D341Med (cell line): ENCODE measurements at regions not wholly inside any gene's neighbourhood (a gene's known extent, or its start where the extent isn't known, plus 50 kb on each side); places are given as distances from the start of the nearest gene placed in this dataset.
"Not testable (repeated sequence)": the region's sequence is repeated elsewhere in the genome, so short reads cannot be mapped to it uniquely, and the experiment has no call there.

Source experiments
- DNase-seq: peaks from one replicate; pipeline ENCODE4 v3.0.0; 2012; ENCODE audit warnings: low spot score

DNA sequence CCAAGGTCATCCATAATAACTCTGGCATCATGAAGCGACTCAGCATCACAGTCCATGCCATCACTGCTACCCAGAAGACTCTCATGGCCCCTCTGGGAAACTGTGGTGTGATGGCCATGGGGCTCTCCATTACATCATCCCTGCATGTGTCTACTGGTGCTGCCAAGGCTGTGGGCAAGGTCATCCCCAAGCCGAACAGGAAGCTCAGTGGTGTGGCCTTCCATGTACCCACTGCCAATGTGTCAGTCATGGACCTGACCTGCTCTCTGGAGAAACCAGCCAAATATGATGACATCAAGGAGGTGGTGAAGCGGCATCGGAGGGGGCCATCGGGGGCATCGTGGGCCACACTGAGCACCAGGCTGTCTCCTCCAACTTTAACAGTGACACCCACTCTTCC lies 65.1 kb upstream of the ARHGAP29 start:
- no peak for DNase-seq

DNA sequence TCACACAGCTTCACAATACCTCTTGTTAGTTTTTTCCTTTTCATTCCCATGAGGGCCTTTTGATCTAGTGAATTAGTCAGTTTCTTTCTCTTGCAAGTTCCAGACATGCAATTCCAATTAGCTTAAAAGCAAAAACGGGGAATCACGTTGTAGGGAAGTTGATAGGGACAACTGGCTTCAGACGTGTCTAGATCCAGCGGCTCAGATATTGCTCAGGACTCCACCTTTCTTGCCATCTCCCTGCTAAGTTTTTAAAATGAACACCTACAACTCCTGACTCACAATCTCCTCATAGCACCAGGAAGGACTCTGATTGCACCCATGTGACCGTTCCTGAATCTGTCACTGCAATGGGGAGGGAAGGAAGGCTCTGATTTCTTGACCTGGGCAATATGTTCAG lies 63.8 kb upstream of the ARHGAP29 start:
- no peak for DNase-seq

DNA sequence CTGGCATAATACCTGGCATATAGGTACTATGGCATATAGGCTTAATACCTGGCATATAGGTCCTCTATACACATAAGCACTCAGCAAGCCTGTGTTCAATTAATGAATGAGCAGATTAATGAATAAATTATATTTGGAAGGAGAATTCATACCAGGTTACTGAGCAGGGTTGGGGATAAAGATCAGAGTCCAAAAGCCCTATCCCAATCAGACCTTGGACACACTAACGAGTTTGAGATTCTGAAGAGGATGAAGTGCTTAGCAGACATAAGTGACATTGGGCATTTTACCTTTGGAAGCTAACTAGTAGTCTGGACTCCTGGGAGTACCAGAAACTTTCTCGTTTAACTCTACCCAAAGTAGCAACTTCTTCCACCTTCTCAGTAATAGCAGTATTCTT lies 63.3 kb upstream of the ARHGAP29 start:
- DNase-seq, result no peak

DNA sequence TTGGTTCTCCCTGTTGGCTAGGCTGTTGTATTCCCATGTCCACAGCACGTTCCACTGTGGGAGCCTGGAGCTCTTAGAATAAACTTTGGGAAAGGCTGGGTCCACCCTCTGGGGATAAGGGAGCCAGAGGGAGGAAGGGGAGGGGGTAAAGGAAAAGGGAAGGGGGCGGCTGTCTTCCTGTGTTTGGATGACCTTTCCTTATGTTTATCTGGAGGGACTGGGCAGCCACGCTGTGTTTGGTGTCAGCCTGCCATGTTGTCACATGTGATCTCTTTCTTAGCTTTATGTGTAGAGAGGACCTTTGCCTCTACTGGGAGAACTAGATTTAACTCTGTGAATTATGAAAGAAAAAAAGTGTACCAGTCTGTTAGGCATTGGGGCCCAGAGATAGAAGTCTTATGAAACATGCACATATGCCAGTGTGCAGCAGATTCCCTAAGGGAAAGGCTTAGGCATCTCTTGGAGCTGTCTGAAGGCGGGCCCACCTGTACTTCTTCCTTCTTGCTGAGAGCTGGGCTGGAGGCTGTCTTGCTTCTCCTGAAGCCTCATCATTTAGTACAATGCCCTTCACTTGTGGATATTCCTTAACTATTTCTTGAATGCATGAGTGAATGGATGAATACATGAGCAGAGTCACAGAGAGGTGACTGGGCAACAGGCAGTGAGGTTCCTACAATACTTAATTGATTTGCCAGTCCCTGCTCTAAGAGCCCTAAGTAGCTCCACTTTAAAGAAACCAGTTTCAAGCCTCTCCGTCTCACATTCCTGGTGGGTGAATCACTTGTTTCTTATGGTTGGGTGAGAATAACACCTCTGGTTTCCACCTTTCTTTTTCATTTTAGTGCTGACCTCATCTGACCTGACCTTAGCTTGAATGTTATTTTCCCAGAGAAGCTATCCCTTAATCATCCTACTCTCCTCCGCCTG lies 62.5 kb upstream of the ARHGAP29 start:
- no peak for DNase-seq

DNA sequence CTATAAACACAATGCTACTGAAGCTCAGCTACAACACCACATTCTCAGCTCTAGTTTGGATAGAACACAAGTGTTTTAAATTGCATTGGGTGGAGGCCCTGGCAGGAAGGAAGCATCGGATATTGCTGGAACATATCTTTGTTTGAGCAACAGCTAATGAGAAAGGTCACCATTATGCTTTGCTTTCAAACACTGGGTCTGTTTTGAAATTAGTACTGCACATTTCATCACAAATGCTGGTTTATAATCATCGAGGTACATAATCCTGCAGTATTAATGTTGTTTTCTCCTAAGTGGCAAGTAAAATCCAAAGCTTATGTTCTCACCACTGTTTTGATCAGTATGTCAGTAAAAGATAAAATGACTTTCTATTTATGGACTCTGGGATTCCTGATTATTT lies 61.5 kb upstream of the ARHGAP29 start:
- no peak for DNase-seq

DNA sequence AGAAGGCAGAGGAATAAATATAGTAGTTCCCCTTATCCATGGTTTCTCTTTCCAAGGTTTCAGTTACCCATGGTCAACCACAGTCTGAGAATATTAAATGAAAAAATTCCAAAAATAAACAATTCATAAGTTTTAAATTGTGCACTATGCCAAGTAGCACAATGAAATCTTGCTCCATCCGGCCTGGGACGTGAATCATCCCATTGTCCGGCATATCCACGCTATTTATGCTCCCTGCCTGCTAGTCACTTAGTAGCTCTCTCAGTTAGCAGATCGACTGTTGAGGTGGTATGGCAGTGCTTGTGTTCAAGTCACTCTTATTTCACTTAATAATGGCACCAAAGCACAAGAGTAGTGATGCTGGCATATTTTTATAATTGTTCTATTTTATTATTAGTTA lies 58.6 kb upstream of the ARHGAP29 start:
- no peak for DNase-seq

DNA sequence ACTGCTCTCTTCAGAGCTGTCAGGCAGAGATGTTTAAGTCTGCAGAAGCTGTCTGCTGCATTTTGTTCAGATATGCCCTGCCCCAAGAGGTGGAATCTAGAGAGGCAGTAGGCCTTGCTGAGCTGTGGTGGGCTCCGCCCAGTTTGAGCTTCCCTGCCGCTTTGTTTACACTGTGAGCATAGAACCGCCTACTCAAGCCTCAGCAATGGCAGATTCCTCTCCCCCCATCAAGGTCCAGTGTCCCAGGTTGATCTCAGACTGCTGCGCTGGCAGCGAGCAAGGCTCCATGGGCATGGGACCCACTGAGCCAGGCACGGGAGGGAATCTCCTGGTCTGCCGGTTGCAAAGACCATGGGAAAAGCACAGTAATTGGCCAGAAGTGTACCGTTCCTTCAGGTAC lies 55.6 kb upstream of the ARHGAP29 start:
- DNase-seq, result not testable (repeated sequence)

DNA sequence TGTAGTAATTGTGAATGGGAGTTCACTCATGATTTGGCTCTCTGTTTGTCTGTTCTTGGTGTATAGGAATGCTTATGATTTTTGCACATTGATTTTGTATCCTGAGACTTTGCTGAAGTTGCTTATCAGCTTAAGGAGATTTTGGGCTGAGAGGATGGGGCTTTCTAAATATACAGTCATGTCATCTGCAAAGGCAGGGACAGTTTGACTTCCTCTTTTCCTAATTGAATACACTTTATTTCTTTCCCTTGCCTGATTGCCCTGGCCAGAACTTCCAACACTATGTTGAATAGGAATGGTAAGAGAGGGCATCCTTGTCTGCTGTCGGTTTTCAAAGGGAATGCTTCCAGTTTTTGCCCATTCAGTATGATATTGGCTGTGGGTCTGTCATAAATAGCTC lies 51.9 kb upstream of the ARHGAP29 start:
- not testable (repeated sequence) for DNase-seq
